Mammary epithelial cell (primary cell): ENCODE measurements at regions not wholly inside any gene's neighbourhood (a gene's known extent, or its start where the extent isn't known, plus 50 kb on each side); places are given as distances from the start of the nearest gene placed in this dataset.

Experiments used
- CTCF ChIP-seq, 2 donors: IDR thresholded peaks in 1 of 2; conservative IDR thresholded peaks in 1 of 2; 2 replicates each; pipeline ENCODE4 v1.5.1; 2011 to 2012; ENCODE audit warnings: inconsistent platforms in 2 of 2, low read length in 2 of 2, mild to moderate bottlenecking in 2 of 2, control low read depth in 1 of 2, low read depth in 1 of 2; ENCODE audit not compliant: insufficient read depth in 1 of 2; ENCODE audit errors: extremely low read depth in 1 of 2
- EZH2 ChIP-seq: IDR thresholded peaks from 2 replicates; pipeline ENCODE4 v1.6.1; 2012; ENCODE audit warnings: low read length, inconsistent platforms, borderline replicate concordance

GRCh38 chr18:22670914-22671313 lies 253.2 kb upstream of the CTAGE1 start:
- no peak for TF ChIP-seq CTCF (conservative IDR thresholded peaks at IDR 0.05 in 1 of 2, IDR thresholded peaks at IDR 0.05 in 1 of 2; ENCODE audit: extremely low read depth in 1 of 2, insufficient read depth in 1 of 2, low read depth in 1 of 2, low read length in 2 of 2)
- no peak for TF ChIP-seq EZH2
